ENCODE measurements at regions not wholly inside any gene's neighbourhood (a gene's known extent, or its start where the extent isn't known, plus 50 kb on each side); places are given as distances from the start of the nearest gene placed in this dataset.

GRCh38 chr2:188705191-188705590 lies 269.0 kb upstream of the COL3A1 start (continued):
- no peak for TF ChIP-seq REST (IDR thresholded peaks at IDR 0.05; ENCODE audit: low read depth, low read length)
- no peak for TF ChIP-seq POLR2AphosphoS5 (IDR thresholded peaks at IDR 0.05; ENCODE audit: low read depth, low read length)

GRCh38 chr2:188713961-188714360 lies 260.2 kb upstream of the COL3A1 start:
- POLR2A ChIA-PET = no interaction called here
- Histone ChIP-seq H3K9me3 (no peaks in the 10 kb centered on the region; the same call in 1 of the 2 replicates), H3K9ac (no peak overlapping the region), H3K36me3 (replicated peaks in 1 of 2; ENCODE audit: control insufficient read depth in 1 of 2, insufficient read depth in 2 of 2, low read length in 1 of 2) (no peaks in the 10 kb centered on the region), H3K4me2 (no peak overlapping the region), H2AFZ (ENCODE audit: low read depth) (no peak overlapping the region), H4K20me1 (ENCODE audit: insufficient read depth) (no peaks in the 10 kb centered on the region), H3K9me2 (no peaks in the 10 kb centered on the region), H3K79me2 (ENCODE audit: insufficient read depth) (no peaks in the 10 kb centered on the region), H3K4me3 (ENCODE audit: low read depth in 2 of 2, low read length in 1 of 2) (no peak overlapping the region), H3F3A (replicated peaks; ENCODE audit: insufficient read depth) (no peaks in the 10 kb centered on the region), H3K4me1 (ENCODE audit: control insufficient read depth in 1 of 2, insufficient read depth in 2 of 2, low read depth in 1 of 2, low read length in 1 of 2) (no peaks in the 10 kb centered on the region), H3K27ac (ENCODE audit: low read depth in 2 of 2, low read length in 1 of 2) (no peak overlapping the region), H3K27me3 (ENCODE audit: insufficient read depth) (no peaks in the 10 kb centered on the region)
- CTCF ChIA-PET = no interaction called here
- peak; percentile 24; the same call in 1 of the 2 replicates for TF ChIP-seq TEAD4 (IDR thresholded peaks at IDR 0.05; ENCODE audit: borderline replicate concordance, insufficient read depth)
- TF ChIP-seq RAD21 (IDR thresholded peaks at IDR 0.05; ENCODE audit: low read length) = no peak
- no peak for TF ChIP-seq SIN3A (IDR thresholded peaks at IDR 0.05; ENCODE audit: borderline replicate concordance, low read depth, low read length)
- 78% methylated on average over 1 of the region's 1 CpG for WGBS (ENCODE audit: low lambda C conversion rate)
- DNase-seq = no peak

- 78% methylated on average over 2 of the region's 2 CpGs for WGBS (ENCODE audit: low lambda C conversion rate)
- TF ChIP-seq TAF1 (IDR thresholded peaks at IDR 0.05; ENCODE audit: borderline replicate concordance, low read depth, low read length) = no peak
These were observed 253.2 kb upstream of the COL3A1 start for GRCh38 chr2:188720811-188721605.

More at GRCh38 chr2:188720811-188721605, 253.2 kb upstream of the COL3A1 start:
- no peaks in the 10 kb centered on the region for H4K20me1 ChIP-seq (ENCODE audit: insufficient read depth)
- CTCF ChIA-PET = no interaction called here
- no peak for DNase-seq
- no peak overlapping the region for H3K9ac ChIP-seq
- H3F3A ChIP-seq (replicated peaks; ENCODE audit: insufficient read depth) = no peaks in the 10 kb centered on the region
- H2AFZ ChIP-seq (ENCODE audit: low read depth) = no peak overlapping the region
- H3K9me3 ChIP-seq = no peaks in the 10 kb centered on the region
- no peaks in the 10 kb centered on the region for H3K27me3 ChIP-seq (ENCODE audit: insufficient read depth)
- no peaks in the 10 kb centered on the region for H3K9me2 ChIP-seq
- POLR2A ChIA-PET = no interaction called here
- no peaks in the 10 kb centered on the region for H3K36me3 ChIP-seq (replicated peaks in 1 of 2; ENCODE audit: control insufficient read depth in 1 of 2, insufficient read depth in 2 of 2, low read length in 1 of 2)
- H3K4me2 ChIP-seq = no peak overlapping the region
- no peak overlapping the region for H3K27ac ChIP-seq (ENCODE audit: low read depth in 2 of 2, low read length in 1 of 2)
- no peak overlapping the region for H3K4me3 ChIP-seq (ENCODE audit: low read depth in 2 of 2, low read length in 1 of 2)
- no peaks in the 10 kb centered on the region for H3K79me2 ChIP-seq (ENCODE audit: insufficient read depth)
- no peaks in the 10 kb centered on the region; a peak in 2 of 4 replicates for H3K4me1 ChIP-seq (ENCODE audit: control insufficient read depth in 1 of 2, insufficient read depth in 2 of 2, low read depth in 1 of 2, low read length in 1 of 2)

Data from SK-N-SH (cell line).